ENCODE measurements at regions not wholly inside any gene's neighbourhood (a gene's known extent, or its start where the extent isn't known, plus 50 kb on each side); places are given as distances from the start of the nearest gene placed in this dataset.
"Not testable (repeated sequence)": the region's sequence is repeated elsewhere in the genome, so short reads cannot be mapped to it uniquely, and the experiment has no call there.

GRCh38 chr2:176415174-176415895 lies 146.1 kb downstream of the MTX2 start:
- no peaks in the 10 kb centered on the region for H3K9me3 Mint-ChIP-seq
- no peaks in the 10 kb centered on the region for H3K36me3 Mint-ChIP-seq (ENCODE audit: low read depth)
- H3K27ac Mint-ChIP-seq, result no peak overlapping the region
- H3K4me1 Mint-ChIP-seq, result no peaks in the 10 kb centered on the region
- DNase-seq, result no peak
- peaks cover 31% of the 10 kb centered on the region for H3K27me3 Mint-ChIP-seq
- intact Hi-C loops (cut with micrococcal nuclease), result no loop called here
- H3K4me3 Mint-ChIP-seq, result no peak overlapping the region

GRCh38 chr2:176415937-176416499 lies 146.8 kb downstream of the MTX2 start:
- intact Hi-C loops (cut with micrococcal nuclease), result no loop called here

GRCh38 chr2:176418768-176419167 lies 149.5 kb downstream of the MTX2 start:
- Mint-ChIP-seq H3K27ac (no peak overlapping the region), H3K36me3 (ENCODE audit: low read depth) (no peaks in the 10 kb centered on the region), H3K4me1 (no peaks in the 10 kb centered on the region), H3K27me3 (peaks cover 19% of the 10 kb centered on the region), H3K9me3 (no peaks in the 10 kb centered on the region), H3K4me3 (no peak overlapping the region)
- intact Hi-C loops (cut with micrococcal nuclease), result no loop called here
- no peak for DNase-seq

More at GRCh38 chr2:176415937-176416499, 146.8 kb downstream of the MTX2 start:
- Mint-ChIP-seq H3K36me3 (ENCODE audit: low read depth) (no peaks in the 10 kb centered on the region), H3K27me3 (peaks cover 27% of the 10 kb centered on the region), H3K4me1 (no peaks in the 10 kb centered on the region), H3K27ac (no peak overlapping the region), H3K9me3 (no peaks in the 10 kb centered on the region), H3K4me3 (no peak overlapping the region)
- DNase-seq, result no peak

- intact Hi-C loops (cut with micrococcal nuclease), result no loop called here
- Mint-ChIP-seq H3K27me3 (peaks cover 19% of the 10 kb centered on the region), H3K27ac (no peak overlapping the region), H3K9me3 (no peaks in the 10 kb centered on the region), H3K4me1 (no peaks in the 10 kb centered on the region), H3K4me3 (no peak overlapping the region), H3K36me3 (ENCODE audit: low read depth) (no peaks in the 10 kb centered on the region)
- DNase-seq, result no peak
These were observed 150.4 kb downstream of the MTX2 start for GRCh38 chr2:176419591-176420071.

- Mint-ChIP-seq H3K4me1 (no peaks in the 10 kb centered on the region), H3K4me3 (no peak overlapping the region), H3K27ac (no peak overlapping the region), H3K9me3 (no peaks in the 10 kb centered on the region), H3K27me3 (peaks cover 6% of the 10 kb centered on the region), H3K36me3 (ENCODE audit: low read depth) (no peaks in the 10 kb centered on the region)
- intact Hi-C loops (cut with micrococcal nuclease), result no loop called here
- DNase-seq, result no peak
These were observed 152.2 kb downstream of the MTX2 start for GRCh38 chr2:176421297-176422050.

GRCh38 chr2:176423819-176424218 lies 154.6 kb downstream of the MTX2 start:
- intact Hi-C loops (cut with micrococcal nuclease), result no loop called here

GRCh38 chr2:176424746-176425145 lies 155.5 kb downstream of the MTX2 start:
- intact Hi-C loops (cut with micrococcal nuclease), result no loop called here

More at GRCh38 chr2:176423819-176424218, 154.6 kb downstream of the MTX2 start:
- Mint-ChIP-seq H3K27ac (no peak overlapping the region), H3K4me3 (no peak overlapping the region), H3K36me3 (ENCODE audit: low read depth) (no peaks in the 10 kb centered on the region), H3K4me1 (no peaks in the 10 kb centered on the region), H3K9me3 (no peaks in the 10 kb centered on the region), H3K27me3 (peaks cover 5% of the 10 kb centered on the region)
- DNase-seq, result no peak

GRCh38 chr2:176427549-176427948 lies 158.3 kb downstream of the MTX2 start:
- intact Hi-C loops (cut with micrococcal nuclease), result no loop called here
- DNase-seq, result no peak
- Mint-ChIP-seq H3K27me3 (peaks cover 4% of the 10 kb centered on the region), H3K27ac (no peak overlapping the region), H3K4me3 (no peak overlapping the region), H3K36me3 (ENCODE audit: low read depth) (no peaks in the 10 kb centered on the region), H3K9me3 (peaks cover 3% of the 10 kb centered on the region), H3K4me1 (no peaks in the 10 kb centered on the region)

More at GRCh38 chr2:176424746-176425145, 155.5 kb downstream of the MTX2 start:
- peaks cover 4% of the 10 kb centered on the region for H3K27me3 Mint-ChIP-seq
- DNase-seq, result no peak
- no peak overlapping the region for H3K27ac Mint-ChIP-seq
- H3K9me3 Mint-ChIP-seq, result peaks cover 3% of the 10 kb centered on the region
- H3K4me3 Mint-ChIP-seq, result no peak overlapping the region
- no peaks in the 10 kb centered on the region for H3K4me1 Mint-ChIP-seq
- no peaks in the 10 kb centered on the region for H3K36me3 Mint-ChIP-seq (ENCODE audit: low read depth)

GRCh38 chr2:176428944-176429469 lies 159.8 kb downstream of the MTX2 start:
- H3K4me1 Mint-ChIP-seq; H3K4me3 Mint-ChIP-seq; H3K27ac Mint-ChIP-seq; H3K36me3 Mint-ChIP-seq (ENCODE audit: low read depth); H3K27me3 Mint-ChIP-seq; H3K9me3 Mint-ChIP-seq; intact Hi-C loops (cut with micrococcal nuclease); DNase-seq: not testable (repeated sequence)

- DNase-seq, result no peak
- no peaks in the 10 kb centered on the region for H3K36me3 Mint-ChIP-seq (ENCODE audit: low read depth)
- H3K4me1 Mint-ChIP-seq, result no peaks in the 10 kb centered on the region
- H3K9me3 Mint-ChIP-seq, result peaks cover 3% of the 10 kb centered on the region
- peaks cover 10% of the 10 kb centered on the region for H3K27me3 Mint-ChIP-seq
- no peak overlapping the region for H3K27ac Mint-ChIP-seq
- no peak overlapping the region for H3K4me3 Mint-ChIP-seq
- intact Hi-C loops (cut with micrococcal nuclease), result no loop called here
These were observed 163.2 kb downstream of the MTX2 start for GRCh38 chr2:176432434-176432833.

- Mint-ChIP-seq H3K9me3 (no peaks in the 10 kb centered on the region), H3K27ac (no peak overlapping the region), H3K4me1 (no peaks in the 10 kb centered on the region), H3K27me3 (peaks cover 8% of the 10 kb centered on the region), H3K4me3 (no peak overlapping the region), H3K36me3 (ENCODE audit: low read depth) (no peaks in the 10 kb centered on the region)
- DNase-seq, result no peak
- intact Hi-C loops (cut with micrococcal nuclease), result no loop called here
These were observed 166.5 kb downstream of the MTX2 start for GRCh38 chr2:176435729-176436128.

- Mint-ChIP-seq H3K27ac (no peak overlapping the region), H3K27me3 (peaks cover 4% of the 10 kb centered on the region), H3K4me1 (no peaks in the 10 kb centered on the region), H3K36me3 (ENCODE audit: low read depth) (no peaks in the 10 kb centered on the region), H3K4me3 (no peak overlapping the region), H3K9me3 (no peaks in the 10 kb centered on the region)
- intact Hi-C loops (cut with micrococcal nuclease), result no loop called here
- DNase-seq, result no peak
These were observed 174.7 kb downstream of the MTX2 start for GRCh38 chr2:176443946-176444345.

GRCh38 chr2:176445956-176446355 lies 176.7 kb downstream of the MTX2 start:
- Mint-ChIP-seq H3K4me1 (no peaks in the 10 kb centered on the region), H3K27me3 (peaks cover 8% of the 10 kb centered on the region)

More at GRCh38 chr2:176445956-176446355, 176.7 kb downstream of the MTX2 start:
- Mint-ChIP-seq H3K36me3 (ENCODE audit: low read depth) (no peaks in the 10 kb centered on the region), H3K9me3 (no peaks in the 10 kb centered on the region), H3K27ac (no peak overlapping the region), H3K4me3 (no peak overlapping the region)
- DNase-seq, result no peak
- intact Hi-C loops (cut with micrococcal nuclease), result no loop called here

All from activated CD4-positive, alpha-beta T cell treated with anti-CD3 and anti-CD28 coated beads, Interleukin-2, amount 10 ng/mL, durations not matched to agents 24 days and 14 days (primary cell).